A549 (cell line): ENCODE measurements at regions not wholly inside any gene's neighbourhood (a gene's known extent, or its start where the extent isn't known, plus 50 kb on each side); places are given as distances from the start of the nearest gene placed in this dataset.

ENCODE experiments used
- CEBPB ChIP-seq, 2 experiments: fragments of >200 bp in 1 of 2; sonication (Bioruptor Twin) in 1 of 2; formaldehyde crosslinking in 1 of 2; IDR thresholded peaks; 2 replicates each; pipeline ENCODE4 v1.6.1; 2012 to 2016
- FOSB ChIP-seq: fragments of 250-450 bp; sonication (Bioruptor Pico); IDR thresholded peaks from 2 replicates; pipeline ENCODE4 v1.5.0; 2020; ENCODE audit warnings: mild to moderate bottlenecking, moderate library complexity
- MYC ChIP-seq: IDR thresholded peaks from 2 replicates; pipeline ENCODE4 v1.6.1; 2012; ENCODE audit warnings: mild to moderate bottlenecking, inconsistent platforms, low read length, improper control_type of control experiment, borderline replicate concordance
- NFE2L2 ChIP-seq: fragments of 150-350 bp; conservative IDR thresholded peaks from 2 replicates; pipeline ENCODE4 v1.6.1; 2014; ENCODE audit warnings: low read length
- POLR2A ChIP-seq: IDR thresholded peaks from 2 replicates; pipeline ENCODE4 v1.6.1; 2012; ENCODE audit warnings: mild to moderate bottlenecking, low read length
- RFX5 ChIP-seq: fragments of 450-650 bp; IDR thresholded peaks from 2 replicates; pipeline ENCODE4 v1.7.1; 2014; ENCODE audit warnings: antibody characterized with exemption, mild to moderate bottlenecking, moderate library complexity
- TF ChIP-seq, protein P1 (sequence below): fragments of >200 bp; sonication (Bioruptor Twin); formaldehyde crosslinking; IDR thresholded peaks from 3 replicates; pipeline ENCODE4 v1.5.1; 2016
- TF ChIP-seq, protein P2 (sequence below): fragments of 200-600 bp; sonication (generic); IDR thresholded peaks from 2 replicates; pipeline ENCODE4 v1.6.1; 2016; ENCODE audit warnings: antibody characterized with exemption, mild to moderate bottlenecking, moderate library complexity
- TF ChIP-seq, protein P3 (sequence below): IDR thresholded peaks from 2 replicates; pipeline ENCODE4 v1.6.1; 2012

DNA sequence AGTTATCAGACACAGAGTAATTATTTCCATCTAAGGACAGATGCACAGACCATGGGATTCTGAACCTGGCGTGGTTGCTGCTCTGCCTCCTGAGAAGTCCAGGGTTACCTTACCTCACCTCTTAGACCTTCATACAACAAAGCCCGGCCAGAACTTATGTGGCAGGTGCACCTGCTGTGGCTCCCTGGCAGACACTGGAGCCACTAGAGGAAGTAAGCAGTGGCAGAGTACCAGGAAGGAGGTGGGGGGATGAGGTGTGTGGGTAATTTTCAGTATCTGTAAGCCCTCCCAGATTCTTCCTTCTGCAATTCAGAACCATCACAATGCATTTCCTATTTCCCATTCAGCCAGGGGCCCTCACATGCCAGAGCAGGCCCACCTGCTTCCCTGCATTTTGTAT is 106.1 kb upstream of the DOCK9 start:
- TF ChIP-seq NFE2L2: no peak
- TF ChIP-seq, protein P1, sequence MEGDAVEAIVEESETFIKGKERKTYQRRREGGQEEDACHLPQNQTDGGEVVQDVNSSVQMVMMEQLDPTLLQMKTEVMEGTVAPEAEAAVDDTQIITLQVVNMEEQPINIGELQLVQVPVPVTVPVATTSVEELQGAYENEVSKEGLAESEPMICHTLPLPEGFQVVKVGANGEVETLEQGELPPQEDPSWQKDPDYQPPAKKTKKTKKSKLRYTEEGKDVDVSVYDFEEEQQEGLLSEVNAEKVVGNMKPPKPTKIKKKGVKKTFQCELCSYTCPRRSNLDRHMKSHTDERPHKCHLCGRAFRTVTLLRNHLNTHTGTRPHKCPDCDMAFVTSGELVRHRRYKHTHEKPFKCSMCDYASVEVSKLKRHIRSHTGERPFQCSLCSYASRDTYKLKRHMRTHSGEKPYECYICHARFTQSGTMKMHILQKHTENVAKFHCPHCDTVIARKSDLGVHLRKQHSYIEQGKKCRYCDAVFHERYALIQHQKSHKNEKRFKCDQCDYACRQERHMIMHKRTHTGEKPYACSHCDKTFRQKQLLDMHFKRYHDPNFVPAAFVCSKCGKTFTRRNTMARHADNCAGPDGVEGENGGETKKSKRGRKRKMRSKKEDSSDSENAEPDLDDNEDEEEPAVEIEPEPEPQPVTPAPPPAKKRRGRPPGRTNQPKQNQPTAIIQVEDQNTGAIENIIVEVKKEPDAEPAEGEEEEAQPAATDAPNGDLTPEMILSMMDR: no peak
- no peak for TF ChIP-seq CEBPB (IDR thresholded peaks at IDR 0.05)
- TF ChIP-seq MYC: no peak
- TF ChIP-seq, protein P2, sequence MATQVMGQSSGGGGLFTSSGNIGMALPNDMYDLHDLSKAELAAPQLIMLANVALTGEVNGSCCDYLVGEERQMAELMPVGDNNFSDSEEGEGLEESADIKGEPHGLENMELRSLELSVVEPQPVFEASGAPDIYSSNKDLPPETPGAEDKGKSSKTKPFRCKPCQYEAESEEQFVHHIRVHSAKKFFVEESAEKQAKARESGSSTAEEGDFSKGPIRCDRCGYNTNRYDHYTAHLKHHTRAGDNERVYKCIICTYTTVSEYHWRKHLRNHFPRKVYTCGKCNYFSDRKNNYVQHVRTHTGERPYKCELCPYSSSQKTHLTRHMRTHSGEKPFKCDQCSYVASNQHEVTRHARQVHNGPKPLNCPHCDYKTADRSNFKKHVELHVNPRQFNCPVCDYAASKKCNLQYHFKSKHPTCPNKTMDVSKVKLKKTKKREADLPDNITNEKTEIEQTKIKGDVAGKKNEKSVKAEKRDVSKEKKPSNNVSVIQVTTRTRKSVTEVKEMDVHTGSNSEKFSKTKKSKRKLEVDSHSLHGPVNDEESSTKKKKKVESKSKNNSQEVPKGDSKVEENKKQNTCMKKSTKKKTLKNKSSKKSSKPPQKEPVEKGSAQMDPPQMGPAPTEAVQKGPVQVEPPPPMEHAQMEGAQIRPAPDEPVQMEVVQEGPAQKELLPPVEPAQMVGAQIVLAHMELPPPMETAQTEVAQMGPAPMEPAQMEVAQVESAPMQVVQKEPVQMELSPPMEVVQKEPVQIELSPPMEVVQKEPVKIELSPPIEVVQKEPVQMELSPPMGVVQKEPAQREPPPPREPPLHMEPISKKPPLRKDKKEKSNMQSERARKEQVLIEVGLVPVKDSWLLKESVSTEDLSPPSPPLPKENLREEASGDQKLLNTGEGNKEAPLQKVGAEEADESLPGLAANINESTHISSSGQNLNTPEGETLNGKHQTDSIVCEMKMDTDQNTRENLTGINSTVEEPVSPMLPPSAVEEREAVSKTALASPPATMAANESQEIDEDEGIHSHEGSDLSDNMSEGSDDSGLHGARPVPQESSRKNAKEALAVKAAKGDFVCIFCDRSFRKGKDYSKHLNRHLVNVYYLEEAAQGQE: no peak
- TF ChIP-seq, protein P3, sequence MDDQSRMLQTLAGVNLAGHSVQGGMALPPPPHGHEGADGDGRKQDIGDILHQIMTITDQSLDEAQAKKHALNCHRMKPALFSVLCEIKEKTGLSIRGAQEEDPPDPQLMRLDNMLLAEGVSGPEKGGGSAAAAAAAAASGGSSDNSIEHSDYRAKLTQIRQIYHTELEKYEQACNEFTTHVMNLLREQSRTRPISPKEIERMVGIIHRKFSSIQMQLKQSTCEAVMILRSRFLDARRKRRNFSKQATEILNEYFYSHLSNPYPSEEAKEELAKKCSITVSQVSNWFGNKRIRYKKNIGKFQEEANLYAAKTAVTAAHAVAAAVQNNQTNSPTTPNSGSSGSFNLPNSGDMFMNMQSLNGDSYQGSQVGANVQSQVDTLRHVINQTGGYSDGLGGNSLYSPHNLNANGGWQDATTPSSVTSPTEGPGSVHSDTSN: no peak
- TF ChIP-seq FOSB: no peak
- no peak for TF ChIP-seq POLR2A
- TF ChIP-seq RFX5: no peak
